NCI-H2081 treated with DMSO at 0.1 percent for 48 hours (cell line): ENCODE measurements at regions not wholly inside any gene's neighbourhood (a gene's known extent, or its start where the extent isn't known, plus 50 kb on each side); places are given as distances from the start of the nearest gene placed in this dataset.
"Not testable (repeated sequence)": the region's sequence is repeated elsewhere in the genome, so short reads cannot be mapped to it uniquely, and the experiment has no call there.

Source experiments
- DNase-seq: peaks from one replicate; lab custom pipeline; 2025; lab: John Stamatoyannopoulos, UW

DNA sequence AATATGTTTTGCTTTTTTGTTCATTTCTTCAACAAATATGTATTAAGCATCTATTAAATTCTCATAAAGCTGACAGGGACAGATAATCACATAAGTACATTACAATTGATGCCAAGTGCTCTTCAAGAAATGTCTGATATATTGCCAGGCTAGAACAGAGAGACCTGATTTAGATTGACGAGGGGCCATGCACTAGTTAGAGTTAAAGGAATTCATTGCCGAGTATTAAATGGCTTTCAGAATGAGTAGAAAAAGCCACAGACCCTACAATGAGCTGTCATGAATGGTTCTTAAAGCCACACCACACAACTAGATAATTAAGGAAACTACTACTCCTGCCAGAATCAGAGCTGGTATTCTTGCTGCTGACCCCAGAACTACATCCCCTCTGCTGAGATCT, 250.2 kb upstream of the MME start:
- no peak for DNase-seq

DNA sequence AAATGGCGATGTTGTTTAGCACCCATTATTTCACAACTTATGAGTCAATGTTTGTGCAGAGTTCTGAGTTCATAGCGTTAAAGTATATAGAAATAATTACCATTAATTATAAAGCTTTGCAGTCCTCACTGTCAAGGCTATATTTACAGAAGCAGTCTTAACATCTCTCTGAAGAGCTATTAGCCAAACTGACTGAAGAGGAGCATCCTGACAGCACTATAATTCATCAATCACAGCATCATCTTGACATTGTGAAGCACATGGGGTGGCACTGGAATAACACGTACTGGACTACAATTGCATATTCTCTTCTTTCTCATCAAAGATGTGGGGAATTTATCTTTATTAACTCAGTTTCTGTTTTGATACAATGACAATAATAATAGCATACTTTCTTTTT, 260.6 kb upstream of the MME start:
- no peak for DNase-seq

DNA sequence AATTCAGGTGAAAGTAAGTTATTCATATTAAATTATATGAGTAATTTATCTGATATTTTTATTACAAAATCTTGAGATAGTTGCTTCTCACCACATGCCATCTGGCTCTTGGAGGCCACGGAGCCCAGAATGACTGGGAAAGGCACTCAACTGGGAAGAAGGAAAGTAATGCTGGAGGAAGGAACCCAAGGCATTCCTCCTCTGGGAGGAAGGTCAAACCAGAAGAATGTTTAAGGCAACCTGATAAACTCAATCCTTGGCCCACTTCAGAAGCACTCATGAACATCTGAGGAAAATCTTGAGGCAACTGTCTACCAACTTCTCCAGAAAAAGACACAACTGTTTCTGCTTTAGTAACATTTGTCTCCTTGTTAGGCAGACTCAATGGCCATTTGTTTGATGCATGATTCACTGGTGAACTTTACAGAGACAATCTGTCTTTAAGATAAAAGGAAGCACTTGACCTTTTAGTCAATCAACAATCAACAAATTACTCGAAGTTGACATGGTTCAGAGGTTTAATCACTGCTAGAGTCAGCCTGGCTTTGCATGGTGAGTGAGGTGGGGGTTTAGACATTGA, 261.4 kb upstream of the MME start:
- no peak for DNase-seq

DNA sequence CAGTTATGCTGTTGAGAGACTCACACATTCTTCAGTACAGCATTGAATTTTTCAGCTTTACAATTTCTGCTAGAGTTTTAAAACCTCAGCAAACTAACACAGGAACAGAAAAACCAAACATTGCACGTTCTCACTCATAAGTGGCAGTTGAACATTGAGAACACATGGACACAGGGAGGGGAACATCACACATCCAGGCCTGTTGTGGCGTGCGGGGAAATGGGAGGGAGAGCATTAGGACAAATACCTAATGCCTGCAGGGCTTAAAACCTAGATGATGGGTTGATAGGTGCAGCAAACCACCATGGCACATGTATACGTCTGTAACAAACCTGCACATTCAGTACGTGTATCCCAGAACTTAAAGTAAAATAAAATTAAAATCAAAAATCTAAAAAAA, 270.1 kb upstream of the MME start:
- not testable (repeated sequence) for DNase-seq

DNA sequence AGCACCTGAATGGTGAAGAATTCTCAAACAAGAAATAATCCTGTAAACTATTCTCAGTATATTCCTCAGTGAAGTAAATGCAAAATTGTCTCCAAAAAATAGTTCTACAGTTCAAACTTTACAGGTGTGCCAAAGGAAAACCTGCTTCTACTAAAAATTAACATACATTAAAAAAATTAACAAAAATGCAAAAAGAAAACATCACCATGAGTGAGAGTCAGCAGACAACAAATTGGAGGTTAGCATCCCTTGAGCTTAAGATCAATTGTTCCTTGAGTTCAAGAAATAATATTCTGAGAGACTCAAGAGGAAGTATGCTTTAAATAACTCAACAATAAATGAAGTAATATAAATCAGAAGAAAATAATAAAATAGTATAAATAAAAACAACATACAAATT, 278.4 kb upstream of the MME start:
- DNase-seq, result no peak

DNA sequence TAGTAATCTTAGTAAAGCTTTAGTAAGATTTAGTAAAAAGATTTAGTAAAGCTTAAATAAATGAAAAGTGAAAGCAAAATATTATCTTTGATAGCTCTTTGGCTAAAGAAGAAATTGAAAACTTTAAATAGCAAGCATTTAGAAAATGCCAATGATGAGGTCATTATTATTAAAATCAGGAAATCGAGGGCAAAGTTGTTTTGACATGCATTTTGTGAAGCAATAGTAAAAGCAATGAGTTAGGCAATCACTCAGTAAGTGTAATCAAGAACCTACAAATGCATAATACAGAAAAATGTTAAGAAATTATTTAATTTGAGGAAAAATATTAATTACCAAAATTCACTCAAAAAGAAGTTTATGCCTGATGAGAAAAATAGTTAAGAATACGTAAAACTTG, 280.3 kb upstream of the MME start:
- no peak for DNase-seq

DNA sequence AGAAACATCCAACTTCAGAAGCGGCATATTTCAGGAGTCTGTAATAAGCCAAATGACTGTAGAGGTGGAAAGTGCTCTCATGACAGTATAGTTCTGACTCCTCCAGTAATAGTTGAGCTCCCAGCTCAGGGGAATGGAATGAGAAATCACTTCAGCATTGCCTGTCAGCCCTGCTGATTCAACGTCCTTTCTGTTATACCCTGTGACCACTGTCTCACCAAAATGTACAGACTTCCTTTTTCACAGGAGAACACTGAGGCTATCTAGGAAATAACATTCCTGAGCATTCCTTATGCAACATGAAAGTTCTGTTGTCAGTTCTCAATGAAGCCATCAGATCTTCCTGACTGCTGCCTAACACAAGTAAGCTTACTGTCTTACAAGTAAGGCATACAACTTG, 284.5 kb upstream of the MME start:
- DNase-seq, result no peak

DNA sequence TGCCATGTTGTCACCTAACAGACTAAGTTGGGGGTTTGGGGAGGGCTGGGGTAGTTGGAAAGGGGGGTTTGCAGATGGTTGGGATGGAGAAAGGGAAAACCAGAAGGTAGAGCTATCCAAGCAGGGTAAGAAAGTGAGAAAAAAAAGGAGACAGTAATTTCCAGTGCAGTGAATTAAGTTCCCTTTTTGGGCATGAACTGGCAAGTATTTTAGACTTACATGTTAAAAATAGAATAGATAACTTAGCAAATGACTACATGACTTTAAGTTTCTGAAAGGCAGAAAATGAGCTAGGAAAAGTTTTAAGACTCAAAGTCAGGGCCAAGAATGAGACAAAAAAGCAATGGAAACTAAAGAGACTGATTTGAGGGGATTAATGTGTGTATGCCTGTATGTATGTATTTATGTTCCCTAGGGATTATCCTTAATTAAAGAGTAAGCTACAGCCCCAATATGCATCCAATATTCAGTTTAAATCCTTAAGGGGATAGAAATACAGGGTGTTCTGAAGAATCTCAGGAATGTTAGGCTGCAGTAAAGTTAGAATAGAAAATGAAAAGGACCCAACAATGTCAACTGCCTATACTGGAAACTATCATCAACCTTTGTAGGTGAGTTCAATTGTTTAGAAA, 285.2 kb upstream of the MME start:
- DNase-seq, result no peak

DNA sequence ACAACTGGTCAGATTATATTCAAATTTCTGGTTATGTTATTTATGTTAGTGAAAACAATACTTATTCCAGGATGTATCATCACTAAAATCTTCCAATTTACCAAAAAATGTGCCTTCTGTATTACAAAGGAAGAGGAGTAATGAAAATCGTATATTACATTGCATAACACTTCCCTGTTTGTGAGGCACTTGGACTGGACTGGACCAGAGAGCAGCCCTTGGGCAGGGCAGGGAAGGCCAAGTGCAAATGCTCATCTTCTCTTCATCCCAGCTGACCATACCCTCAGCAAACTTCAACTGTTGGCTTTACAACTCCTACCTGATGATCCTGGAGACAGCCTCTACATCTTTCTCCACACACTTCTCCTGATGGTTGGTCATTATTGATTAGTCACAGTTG, 285.7 kb upstream of the MME start:
- DNase-seq, result no peak

DNA sequence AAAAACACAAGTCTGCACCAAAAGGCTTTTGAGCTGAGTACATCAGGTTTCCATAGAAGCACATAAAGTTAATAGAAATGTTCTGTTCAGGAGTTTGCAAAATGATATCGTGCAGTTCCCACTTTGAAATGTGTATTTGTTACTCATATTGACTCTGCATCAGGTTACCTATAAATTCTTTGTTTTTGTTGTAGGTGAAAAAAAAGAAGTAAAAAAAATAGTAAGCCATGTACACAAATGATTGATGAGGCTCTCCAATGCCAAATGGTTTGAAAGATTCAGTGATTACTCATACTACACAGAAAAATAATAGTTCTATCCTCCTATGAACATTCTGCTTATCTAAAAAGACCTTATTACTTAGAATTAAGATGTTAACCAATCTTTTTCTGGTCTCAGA, 287.3 kb upstream of the MME start:
- DNase-seq, result no peak

DNA sequence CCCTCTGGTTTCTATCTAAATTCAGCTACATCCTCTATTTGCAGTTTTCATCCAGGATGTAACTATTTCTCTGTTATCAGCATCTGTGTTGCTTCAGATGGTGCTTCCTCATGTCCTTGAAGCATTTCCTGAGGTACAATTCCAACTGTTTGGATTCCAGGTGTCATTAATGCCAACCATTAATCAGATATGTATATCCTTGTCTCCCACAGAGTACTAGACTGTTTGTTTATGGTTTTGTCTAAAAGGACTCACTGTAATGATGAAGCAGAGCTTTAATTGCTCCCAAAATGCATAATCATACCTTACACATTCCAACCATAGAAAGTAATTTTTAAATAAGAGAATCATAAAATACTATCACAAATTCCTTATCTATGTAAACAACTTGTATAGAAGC, 288.5 kb upstream of the MME start:
- DNase-seq, result no peak

DNA sequence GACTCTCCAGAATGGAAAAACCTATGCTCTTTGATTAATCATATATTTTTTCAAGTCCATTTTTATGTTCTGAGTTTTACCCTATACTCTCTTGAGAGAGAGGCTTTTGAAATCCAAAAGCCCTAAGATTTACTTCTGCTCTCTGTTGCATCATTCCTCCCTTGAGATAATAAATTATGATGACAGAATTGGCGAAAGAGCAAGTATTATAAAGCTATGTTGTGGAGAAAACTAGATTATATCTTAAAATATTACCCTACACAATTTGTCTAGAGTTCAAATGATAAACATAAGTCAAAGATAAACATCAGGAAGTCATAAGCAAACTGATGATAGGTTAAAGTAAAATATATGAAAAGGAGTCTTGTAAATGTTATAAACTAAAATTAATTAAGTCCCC, 293.4 kb upstream of the MME start:
- no peak for DNase-seq

DNA sequence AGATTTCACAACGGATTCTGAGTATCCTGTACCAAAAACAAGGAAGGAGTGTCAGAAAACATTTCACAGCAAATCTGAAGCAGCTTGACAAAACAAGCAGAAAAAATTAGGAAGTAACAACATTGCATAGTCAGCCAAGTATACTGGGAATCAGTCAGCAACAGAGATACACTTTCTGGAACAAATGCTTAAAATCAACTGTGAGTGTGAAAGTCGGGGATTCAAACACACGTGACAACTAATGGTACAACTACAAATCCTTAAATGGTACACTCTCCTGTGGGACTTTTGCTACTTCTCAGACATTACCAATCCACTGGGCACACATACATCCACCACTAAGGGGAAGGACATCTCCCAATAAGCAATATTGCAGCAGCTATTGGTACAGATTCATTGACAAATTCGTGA, 296.6 kb upstream of the MME start:
- no peak for DNase-seq

DNA sequence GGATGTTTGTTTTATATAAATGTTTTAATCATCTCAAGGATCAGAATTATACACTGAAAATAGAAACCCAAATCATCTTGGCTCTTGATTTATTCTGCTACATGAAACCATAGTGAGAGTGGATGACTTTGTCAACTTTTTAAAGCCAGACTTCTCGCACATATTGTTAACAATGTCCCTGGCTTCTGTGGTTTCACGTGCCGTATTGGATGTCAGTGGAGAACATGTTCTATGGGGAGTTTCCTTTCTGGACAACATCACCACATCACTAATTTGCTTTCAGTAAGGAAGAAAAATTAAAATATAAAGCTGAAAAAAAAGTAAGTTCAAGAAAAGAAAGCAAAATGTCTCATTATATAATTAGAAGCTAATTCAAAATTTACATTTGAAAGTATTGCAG, 297.1 kb upstream of the MME start:
- no peak for DNase-seq

DNA sequence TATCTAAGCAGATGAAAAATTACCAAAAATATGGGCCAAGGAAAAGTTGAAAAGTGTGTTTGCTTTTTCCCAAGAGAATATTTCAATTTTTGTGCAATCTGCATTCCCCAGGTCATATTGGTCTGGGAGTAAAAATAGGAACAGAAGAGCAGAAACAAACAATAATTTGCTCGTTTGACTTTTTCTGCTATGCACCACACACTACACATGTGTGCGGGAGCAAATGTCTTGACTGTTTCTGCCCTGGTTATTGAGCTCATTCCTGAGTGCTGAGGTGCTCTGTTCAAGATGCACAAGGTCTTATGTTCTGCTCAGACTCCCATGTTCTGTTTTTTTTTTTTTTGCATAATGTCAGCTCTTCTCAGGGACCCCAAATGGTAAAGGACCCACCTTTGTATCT, 298.0 kb upstream of the MME start:
- DNase-seq, result no peak

DNA sequence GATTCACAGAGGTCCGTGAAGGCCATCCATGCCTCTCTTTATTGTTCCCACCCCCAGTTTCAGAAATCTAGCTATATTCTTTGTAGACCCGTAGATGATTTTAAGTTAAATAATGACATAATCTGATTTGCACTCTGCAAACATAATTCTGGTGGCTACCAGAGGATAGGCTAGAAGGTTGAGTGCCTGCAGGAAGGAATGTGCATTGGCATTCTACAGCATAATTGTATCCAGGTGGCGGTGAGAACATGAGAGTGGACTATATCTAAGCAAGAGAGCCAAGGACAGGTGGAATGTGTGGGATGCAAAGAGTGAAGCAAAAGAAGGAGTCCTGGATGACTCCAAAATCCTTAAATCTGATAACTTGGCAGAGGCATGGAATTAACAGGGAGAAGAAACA, 298.5 kb upstream of the MME start:
- DNase-seq, result no peak

DNA sequence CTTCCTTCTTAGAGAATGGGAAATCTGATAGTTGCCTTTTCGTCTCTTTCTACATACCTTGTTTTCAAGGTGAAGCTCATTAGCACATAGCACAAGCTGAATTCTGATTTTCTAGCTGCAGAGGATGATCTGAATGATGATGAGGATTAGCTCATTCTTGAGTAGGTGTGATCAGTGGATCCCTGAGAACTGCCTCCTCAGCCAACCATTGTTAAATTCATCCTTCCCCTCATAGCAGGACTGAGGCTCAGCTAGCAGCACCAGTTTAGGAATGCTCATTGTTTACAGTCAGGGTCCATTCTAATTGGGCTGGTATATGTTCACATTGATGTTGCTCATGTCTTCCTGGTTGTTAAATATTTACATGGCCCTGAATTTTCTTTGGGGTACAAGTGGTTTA, 299.9 kb upstream of the MME start:
- no peak for DNase-seq

DNA sequence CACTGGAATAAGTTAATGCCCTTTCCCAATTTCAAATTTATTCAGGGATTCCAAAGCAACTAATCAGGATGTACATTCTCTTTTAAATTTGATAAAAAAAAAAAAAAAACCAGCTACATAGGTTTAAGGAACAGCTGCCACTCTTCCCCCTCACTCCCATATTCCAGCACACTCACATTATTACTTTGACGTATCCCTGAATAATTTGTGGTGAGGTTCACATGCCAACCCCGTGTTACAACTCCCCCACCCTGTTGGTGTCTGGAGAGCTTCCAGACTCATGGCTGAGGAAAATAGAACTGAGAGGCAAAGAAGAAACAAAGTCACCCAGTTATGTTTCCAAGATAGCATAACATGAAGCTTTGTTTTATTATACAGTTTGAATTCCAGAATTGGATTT, 300.5 kb upstream of the MME start:
- no peak for DNase-seq

DNA sequence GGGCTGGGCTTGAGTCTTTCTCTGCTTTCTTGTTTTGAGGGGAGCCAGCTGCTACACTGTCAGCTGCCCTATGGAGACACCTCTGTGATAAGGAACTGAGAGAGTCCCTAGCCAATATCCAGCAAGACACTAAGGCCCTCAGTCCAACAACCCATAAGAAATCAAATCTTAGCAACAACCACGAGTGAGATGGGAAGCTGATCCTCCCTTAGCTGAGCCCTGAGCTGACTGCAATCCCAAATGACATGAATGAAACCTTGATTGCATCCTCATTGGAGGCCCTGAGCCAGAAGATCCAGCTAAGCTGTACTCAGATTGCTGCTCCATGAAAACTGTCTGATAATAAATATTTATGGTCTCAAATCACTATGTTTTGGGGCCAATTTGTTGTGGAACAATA, 302.1 kb upstream of the MME start:
- DNase-seq, result no peak

DNA sequence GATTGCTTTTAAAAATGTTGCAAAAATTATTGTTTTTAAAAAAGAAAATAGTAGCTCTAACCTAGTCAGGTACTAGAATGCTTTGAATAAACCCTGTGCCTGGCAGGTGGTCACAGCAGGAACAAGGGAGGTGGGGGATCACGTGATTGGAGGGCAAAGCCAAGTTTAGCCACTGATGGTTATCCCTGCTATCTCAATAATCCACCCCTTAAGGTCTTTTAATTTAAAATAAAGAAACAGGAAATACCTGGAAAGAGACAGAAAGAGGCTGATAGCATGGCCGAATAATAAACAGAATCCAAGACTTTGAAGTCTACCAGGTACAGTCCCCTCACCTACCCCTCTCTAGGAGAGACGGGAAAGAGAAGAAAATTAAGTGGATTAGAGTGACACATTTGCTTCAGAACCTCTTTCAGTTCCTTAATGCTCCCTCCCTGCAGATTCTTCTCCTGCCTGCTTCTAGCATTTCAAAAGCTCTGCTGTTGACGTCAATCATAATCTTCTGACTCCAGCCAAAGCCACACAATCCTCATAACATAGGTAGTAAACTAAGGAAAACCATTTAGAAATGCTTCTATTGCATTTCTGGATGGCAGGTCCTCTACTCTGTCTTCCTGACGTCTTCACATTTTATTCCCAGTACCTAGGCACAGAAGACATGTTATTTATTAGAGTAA, 303.4 kb upstream of the MME start:
- no peak for DNase-seq

DNA sequence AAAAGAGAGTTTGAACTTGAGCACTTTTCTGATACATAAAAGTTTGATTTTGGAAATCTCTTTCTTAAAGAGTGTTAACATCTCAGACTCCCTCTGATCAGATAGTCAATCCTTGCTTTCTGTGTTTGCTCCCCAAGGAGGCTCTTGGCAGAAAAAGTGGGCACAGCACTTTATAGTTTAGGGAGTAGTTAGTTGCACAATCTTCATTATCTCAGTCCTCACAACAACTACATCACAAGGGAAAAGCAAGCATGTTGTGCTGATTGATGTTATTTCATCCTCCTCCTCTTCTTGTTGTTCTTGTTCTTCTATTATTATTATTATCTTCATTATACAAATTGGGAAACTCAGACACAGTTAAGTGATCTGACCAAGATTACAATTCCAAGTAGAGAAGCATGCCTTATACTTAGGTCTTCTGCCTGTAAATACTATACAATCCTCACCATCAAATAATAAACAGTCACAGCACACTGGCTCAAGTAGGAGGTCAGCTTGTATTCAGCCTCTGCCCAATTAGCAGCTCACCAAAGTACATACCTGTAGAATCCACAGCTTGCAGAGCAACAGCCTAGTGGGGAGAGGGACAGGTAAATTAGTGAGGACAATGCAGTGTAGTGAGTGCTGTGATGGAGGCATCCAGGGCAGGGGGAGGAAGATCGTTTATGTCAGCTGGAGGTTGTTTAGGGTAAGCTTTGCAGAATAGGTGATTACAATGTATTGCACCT, 304.1 kb upstream of the MME start:
- no peak for DNase-seq

DNA sequence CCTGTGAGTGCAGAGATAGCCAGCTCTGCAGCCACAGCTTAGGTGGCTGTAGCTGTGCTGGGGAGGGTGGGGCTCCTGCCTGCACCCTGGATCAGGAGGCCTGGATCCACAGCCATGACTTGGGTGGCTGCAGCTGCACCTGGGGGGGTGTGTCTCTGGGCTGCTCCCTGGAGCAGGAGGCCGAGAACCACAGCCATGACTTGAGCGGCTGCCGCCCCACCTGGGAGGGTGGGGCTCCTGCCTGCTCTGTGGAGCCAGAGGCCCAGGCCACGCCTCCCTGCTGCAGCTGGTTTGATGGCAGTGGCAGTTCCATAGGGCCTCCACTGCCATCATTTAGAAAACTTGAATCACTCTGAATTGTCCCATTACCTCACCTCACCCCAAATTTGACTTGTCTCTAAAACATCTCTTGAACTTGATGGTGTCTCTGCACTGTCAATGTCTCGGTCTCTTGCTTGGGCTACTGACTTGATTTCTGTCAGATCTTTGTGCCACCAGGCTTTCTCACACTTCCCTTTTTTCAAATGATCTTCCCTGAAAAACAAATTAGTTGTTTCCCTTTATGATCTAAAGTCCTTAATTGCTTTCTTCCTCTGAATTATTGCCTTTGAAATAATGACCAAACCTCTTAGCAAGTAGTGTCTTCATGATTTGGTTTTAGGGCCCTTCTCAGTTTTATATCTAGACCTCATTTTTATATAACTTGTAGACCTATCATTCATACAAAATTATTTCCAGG, 313.2 kb upstream of the MME start:
- DNase-seq, result no peak
